DMS79 (cell line): ENCODE measurements at regions not wholly inside any gene's neighbourhood (a gene's known extent, or its start where the extent isn't known, plus 50 kb on each side); places are given as distances from the start of the nearest gene placed in this dataset.
A peak's percentile ranks its signal among the peaks of the same experiment; 100 is the strongest.
"Not testable (repeated sequence)": the region's sequence is repeated elsewhere in the genome, so short reads cannot be mapped to it uniquely, and the experiment has no call there.

Experiments used
- DNase-seq: peaks from one replicate; lab custom pipeline; 2025; lab: John Stamatoyannopoulos, UW

DNA sequence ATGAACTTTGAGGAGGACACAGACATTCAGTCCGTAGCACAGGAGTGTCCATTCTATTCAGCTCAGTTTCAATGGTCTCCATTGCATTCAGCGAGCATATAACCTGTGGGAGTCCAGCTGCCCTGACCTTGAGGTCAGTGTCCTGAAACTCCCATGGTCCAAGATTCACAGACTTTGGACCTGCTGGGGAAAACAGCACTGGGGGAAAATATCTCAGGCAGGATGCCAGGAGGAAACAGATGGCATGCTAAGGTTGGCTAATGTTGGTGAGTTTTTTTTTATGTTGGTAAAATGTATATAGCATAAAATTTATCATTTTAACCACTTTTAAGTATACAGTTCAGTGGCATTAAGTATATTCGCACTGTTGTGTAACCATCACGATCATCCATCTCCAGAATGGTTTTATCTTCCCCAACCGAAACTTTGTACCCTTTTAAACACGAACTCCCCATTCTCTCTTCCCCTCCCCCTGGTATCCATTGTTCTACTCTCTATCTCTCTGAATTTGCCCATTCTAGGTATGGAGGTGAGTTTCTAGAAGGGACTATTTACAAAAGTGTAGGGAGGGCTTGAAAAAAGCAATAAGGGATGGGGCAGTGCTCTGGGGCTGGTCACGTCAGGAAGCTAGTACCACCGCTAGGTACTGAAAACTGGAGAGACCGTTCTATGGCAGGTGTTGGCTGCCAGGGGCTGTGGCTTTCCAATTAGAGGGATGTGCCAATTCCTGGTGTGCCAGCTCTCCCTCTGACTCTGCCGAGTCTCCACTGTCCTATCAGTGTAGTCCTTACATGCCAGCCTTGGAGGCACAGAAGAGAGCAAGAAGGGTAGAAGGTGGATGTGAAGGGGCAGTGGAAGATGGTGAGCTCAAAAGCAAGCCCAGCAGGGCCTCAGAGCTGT is 85.3 kb downstream of the FOXD2 start:
- no peak for DNase-seq

DNA sequence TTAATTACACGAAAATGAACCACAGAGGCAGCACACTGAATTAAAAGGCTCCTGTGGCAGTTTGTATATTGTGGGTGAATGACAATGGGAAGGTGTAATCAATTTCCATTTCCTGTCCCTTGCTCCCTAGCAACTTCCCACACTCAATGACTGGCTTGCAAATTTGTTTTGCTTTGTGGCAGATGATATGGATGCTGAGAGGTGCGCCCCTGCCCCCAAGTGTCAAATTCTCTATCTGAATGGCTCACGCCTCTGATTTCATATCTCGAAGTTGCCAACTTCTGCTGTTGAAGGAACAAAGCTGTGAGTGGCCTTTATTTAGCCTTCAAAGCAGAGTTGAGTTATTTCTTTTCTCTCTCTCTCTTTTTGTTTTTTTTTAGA is 86.0 kb downstream of the FOXD2 start:
- DNase-seq, result no peak

DNA sequence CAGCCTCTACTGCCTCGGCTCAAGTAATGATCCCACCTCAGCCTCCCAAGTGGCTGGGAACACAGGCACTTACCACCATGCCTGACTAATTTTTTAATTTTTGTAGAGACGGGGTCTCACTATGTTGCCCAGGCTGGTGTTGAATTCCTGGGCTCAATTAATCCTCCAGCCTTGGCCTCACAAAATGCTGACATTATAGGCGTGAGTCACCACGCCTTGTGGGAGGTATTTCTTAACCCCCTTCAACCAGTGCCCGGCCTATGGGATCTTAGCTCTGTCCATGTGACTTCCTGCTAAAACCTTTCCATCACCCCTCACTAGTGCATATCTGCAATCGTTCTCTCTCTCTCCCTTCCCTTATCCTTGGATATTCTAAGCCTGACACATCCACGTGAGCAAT is 86.4 kb downstream of the FOXD2 start:
- no peak for DNase-seq

DNA sequence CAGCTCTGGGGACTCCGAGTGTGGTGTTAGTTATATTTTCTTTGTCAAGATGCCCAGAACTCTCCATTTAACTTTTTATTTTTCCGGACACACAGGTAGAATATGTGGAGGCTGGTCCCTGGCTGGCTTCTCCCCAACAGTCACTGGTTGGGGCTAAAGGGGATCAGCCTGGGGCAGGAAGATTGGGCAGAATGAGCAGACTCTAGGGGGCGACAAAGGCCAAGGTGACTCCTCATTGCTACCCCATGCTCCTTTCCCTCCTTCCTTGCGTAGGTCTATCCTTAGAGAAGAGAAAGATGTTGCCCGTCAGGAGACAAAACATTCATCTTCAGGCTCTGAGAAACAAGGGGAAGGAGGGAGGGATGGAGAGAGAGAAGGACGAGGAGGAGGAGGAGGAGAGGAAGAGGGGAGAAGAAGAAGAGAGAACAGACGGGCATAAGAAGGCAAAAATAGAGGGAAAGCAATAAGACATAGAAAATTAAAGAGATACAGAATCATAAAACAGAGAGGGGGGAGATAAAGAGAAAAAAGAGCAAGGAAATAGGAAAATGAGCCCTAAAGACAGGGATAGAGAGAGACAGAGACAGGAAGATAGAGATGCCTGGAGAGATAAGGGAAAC is 89.9 kb downstream of the FOXD2 start:
- DNase-seq, result no peak

DNA sequence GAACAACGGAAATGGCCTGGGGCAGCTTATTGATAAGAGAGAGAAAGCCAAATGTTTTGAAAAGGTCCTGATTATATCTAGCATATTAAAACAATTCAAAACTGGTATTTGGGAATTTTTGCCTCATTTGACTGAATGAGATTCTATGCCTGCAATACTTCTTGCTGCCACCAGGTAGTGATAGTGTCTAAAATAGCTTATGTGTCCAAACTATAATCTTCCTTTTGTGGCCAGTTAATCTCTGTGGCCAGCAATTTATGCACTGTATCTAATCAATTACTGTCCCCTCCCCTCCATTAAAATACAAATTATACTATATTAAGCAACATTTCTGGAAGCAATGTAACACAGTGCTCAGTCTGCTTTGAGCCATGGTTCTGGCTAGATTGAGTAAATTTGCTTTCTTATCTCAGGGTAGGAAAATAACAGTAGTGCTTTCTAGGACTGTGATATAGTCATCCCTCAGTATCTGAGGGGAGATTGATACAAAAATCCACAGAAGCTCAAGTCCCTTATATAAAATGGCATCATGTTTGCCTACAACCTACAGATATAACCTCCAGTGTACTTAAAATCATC is 91.8 kb downstream of the FOXD2 start:
- no peak for DNase-seq

DNA sequence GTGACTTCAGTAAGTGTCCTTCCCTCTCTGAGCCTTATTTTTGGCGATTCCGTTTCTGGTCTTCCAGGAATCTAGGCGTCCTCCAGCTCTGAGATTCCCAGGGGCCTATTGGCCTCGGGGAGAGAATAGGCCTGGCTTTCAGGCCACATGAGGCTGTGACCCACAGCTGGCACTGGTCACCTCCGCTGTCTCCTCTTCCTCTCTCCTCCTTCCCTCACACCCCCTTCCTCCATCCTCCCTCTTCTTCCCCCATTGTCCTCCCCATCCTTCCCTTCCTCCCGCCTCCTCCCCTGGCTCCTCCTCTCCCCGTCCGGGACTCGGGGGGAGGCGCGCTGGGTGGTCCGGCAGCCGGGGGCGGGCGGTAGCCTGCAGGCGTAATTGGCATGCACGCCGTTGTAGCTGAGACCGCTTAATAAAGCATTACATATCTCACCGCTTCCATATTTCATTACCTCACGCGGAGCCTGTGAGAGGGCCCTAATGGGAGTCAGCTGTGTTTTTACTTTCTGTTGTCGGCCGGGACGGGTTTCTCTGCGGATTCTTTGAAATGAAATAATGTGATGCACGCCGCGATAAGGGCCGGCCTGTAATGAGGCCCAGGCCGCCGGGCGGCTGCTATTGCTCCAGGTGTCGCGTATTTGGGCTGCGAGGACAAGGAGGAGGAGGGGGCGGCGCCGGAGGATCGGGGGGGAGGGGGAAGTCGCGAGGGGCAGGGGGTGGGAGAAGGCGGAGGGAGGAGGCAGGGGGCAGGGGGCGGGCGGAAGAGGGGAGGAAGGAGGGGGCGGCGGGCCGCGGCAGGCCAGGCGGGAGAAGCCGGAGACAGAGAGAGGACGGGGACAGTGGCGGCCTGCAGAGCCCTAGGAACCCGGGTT is 95.3 kb downstream of the FOXD2 start:
- peak; percentile 68 for DNase-seq

DNA sequence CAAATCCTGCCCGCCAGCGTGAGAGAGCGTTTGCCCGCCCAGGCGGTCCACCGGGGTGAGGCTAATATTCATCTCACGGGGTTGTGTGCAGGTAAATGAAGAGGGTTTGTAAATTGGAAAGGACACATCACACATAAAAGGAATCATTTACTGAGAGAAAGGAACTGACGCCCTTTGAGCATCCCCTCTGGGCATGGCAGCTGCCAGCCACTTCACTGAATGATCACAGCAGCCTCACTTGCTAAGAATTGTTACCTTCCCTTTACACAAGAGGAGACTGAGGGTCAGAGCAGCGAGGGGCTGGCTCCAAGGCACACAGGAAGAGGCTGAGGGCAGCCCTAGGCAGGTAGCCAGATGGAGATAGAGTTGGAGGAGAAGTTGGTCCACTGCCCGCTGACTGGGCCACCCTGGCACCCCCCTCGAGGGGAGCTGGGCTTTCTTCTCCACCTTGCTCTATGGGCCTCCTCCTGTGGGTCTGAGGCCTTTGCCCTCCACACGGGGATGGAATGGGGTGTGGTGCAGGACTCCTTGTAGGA is 96.0 kb downstream of the FOXD2 start:
- peak; percentile 45 for DNase-seq

DNA sequence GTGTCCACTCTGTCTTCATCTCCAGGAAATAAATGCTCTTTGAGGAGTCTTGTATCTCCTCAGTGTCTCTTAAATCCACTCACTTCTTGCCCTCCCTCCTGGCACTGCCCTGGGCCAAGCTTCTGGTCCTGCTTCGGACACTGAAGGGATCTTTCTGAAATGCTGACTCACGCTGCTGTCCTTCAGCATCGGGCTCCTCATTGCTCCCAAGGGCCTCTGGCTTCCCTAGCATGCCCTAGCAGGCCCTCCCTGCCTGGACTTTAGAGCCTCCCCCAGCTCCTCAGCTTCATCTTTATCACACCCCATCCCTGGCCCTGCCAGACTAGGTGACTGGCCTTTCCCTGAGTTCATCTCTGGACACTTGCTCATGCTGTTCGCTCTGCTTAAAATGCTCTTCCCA is 96.6 kb downstream of the FOXD2 start:
- no peak for DNase-seq

DNA sequence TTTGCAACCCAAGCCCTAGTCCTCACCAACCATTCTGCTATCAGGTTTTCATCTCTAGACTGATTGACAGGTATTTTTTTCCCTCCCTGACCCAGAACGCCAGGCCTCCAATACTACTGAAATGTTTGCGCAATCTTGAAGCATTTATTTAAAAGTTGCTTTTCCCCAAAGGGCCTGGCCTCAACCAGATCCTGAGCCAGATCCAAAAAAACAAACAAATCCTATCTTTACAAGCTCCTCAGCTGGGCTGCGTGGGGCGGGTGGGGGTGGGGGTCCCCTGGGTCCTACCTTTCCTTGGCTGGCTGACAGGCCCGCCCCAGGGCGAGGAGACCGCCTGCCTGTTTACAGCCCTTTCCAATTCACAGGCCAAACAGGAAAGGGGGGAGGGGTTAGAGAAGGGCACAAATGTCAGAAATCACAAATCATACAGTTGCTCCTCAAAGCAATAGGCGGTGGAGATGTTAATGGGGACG is 98.8 kb downstream of the FOXD2 start:
- no peak for DNase-seq

DNA sequence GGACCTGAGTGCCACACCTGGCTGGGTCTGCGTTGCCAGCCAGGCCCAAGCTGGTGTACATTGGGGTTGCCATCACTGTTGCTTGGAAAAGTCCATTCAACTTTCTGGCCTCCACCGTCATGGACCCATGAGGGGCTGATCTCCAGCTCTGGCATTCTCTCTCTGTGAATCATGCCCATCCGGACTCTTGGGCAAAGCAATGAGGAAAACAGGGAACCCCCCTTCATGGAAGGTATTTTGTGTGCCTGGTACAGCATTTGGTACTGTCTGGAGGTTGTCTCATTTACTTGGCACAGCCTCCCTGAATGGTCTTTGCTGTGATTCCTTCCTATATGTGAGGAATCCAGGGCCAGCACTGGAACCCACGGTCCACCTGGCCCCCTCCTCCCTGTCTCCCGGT is 99.4 kb downstream of the FOXD2 start:
- DNase-seq, result no peak

DNA sequence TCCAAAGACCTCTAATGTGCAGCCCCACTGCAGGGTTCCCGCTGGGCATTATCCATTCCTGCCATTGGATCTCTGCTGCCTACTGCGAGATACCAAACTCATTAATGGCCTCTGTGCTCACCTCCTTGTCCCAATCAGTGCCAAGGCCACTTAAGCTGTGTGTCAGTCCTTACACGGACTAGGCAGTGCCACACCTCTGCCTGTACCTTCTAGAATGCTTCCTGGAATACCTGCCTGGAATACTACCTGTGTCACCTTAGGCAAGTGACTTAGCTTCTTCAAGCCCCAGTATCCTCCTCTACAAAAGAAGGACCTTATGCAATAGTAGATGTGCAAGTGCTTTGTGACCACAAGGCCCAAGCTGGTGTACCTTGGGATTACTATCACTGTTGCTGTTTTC is 100.1 kb downstream of the FOXD2 start:
- no peak for DNase-seq

DNA sequence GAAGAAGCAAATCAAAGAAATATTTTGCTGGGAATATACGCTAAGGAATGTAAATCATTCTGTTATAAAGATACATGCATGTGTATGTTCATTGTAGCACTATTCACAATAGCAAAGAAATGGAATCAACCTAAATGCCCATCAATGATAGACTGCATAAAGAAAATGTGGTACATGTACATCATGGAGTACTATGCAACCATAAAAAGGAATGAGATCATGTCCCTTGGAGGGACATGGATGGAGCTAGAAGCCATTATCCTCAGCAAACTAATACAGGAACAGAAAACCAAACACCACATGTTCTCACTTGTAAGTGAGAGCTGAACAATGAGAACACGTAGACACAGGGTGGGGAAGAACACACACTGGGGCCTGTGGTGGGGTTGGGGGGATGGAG is 100.7 kb downstream of the FOXD2 start:
- not testable (repeated sequence) for DNase-seq

DNA sequence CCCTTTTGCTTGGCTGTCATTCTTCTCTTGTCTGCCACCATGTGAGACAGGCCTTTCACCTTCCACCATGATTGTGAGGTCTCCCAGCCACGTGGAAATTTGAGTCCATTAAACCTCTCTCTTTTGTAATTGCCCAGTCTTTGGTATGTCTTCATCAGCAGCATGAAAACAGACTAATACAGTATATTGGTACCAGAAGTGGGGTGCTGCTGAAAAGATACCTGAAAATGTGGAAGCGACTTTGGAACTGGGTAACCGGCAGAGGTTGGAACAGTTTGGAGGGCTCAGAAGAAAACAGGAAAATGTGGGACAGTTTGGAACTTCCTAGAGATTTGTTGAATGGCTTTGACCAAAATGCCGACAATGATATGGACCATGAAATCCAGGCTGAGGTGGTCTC is 103.9 kb downstream of the FOXD2 start:
- DNase-seq, result not testable (repeated sequence)

DNA sequence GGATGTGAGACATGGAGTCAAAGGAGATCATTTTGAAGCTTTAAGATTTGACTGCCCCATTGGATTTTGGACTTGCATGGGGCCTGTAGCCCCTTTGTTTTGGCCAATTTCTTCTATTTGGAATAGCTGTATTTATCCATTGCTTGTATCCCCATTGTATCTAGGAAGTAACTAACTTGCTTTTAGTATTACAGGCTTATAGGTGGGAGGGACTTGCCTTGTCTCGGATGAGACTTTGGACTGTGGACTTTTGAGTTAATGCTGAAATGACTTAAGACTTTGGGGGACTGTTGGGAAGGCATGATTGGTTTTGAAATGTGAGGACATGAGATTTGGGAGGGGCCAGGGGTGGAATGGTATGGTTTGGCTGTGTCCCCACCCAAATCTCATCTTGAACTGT is 105.2 kb downstream of the FOXD2 start:
- not testable (repeated sequence) for DNase-seq

DNA sequence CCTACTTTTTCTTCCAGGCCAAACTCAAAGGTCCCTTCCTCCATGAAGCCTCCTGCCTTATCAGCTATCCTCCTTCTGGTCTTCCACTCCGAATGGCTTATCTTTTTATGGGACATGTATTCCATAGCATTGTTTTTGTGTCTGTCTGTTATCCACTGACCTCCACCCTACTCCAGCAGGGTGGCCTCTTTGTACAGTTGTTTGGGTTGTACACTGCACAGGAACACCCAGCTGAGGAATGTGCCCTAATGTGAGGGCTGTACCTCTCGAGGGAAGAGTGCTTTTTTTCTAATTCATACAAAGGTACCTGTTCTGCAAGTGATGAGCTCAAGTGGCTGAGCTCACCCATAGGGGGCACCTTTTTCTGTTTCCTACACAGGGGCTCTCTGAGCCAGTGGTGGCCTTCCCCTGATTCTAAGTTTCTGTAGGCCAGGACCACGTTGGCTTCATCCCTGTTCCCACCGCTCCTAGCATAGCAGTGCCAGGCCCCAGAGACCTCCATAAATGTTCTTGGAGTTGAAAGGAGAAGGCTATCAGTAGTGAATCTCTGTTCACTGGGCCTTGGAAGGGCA is 108.2 kb downstream of the FOXD2 start:
- DNase-seq, result no peak

DNA sequence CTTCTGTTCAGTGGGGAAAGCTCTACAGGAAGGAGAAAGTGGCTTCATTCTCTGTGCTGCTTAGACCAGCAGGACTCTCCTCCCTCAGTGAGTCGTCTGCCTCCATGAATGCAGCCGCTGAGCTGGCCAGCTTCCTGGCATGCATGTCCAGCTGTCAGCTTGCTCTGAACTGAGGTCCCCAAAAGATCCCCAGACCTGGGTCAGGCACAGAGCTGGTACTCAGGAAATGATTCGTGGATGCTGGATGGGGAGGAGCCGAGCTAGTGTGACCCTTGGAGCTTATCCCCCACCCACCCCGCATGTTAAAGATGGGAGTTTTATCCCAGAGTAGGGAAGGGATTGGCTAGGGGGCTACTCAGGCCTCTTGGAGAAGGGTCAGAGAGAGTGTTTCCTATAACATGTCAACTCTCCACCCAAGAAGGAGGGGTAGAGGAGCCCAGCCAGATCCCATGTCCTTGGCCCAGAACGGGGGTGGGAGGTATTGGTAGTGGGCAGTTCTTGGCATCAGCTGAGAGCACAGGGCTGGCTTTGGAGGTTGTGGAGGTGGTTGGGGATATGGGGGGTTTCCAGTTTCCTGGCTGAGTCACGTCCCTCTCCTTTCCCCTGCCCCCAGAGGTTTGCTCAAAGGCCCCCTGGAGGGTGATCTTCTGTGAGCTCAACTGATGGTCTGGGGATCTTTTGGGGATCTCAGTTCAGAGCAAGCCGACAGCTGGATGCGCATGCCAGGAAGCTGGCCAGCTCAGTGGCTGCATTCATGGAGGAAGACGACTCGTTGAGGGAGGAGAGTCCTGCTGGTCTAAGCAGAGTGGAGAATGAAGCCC is 110.1 kb downstream of the FOXD2 start:
- no peak for DNase-seq

DNA sequence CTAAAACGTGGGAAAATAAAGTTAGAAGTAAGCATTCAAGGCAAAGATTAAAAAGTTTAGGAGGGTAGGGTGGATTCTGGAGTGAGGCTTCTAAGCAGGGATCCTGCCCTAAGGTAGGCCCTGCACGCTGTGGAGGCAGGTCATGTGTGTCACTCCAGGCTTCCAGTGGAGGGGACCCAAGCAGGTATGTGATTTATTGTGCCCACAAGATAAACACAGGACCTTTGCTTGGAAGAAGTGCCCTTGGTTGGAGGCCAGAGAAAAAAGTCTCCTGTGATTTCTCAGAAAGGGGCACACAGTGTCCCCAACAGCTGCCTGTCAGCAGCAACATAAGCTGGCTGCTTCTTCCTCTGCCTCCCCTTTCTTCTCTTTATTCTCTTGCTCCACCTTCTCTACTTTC is 110.8 kb downstream of the FOXD2 start:
- no peak for DNase-seq

DNA sequence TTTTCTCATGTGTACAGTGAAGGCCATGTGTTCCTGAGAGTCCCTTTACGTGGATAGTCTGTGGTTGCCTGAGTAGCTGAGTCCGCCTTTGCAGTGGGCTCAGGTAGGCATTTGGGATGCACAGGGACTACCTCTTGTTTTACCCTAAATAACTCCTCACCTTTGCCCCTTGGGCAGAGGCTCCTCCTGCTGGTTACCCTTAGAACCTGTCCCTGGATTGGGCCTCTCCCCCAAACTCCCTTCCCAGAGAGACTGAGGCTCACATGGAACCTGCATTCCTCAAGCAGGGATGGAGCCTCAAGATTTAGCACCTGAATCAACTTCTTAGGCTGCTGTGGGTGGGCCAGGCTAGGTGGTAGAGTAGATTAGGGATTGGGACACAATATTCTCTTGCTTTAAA is 111.7 kb downstream of the FOXD2 start:
- no peak for DNase-seq

DNA sequence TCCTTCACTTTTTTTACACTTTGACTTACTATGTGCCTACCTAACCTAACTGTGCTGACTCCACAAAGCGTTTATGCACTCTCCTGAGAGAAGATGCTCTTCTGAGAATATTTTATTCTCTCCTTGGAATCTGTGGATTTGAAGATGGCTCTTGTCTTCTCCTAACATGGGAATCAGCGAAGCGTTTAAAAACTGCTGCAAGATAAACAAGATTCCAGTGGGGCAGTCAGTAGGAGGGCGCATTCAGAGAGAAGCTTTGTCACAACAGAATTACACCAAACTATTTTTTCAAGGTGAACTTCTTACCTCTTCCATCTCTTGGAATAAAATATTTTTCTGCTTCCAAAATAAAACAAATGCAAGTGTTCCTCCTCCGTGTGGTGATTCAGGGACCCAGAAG is 113.1 kb downstream of the FOXD2 start:
- no peak for DNase-seq

DNA sequence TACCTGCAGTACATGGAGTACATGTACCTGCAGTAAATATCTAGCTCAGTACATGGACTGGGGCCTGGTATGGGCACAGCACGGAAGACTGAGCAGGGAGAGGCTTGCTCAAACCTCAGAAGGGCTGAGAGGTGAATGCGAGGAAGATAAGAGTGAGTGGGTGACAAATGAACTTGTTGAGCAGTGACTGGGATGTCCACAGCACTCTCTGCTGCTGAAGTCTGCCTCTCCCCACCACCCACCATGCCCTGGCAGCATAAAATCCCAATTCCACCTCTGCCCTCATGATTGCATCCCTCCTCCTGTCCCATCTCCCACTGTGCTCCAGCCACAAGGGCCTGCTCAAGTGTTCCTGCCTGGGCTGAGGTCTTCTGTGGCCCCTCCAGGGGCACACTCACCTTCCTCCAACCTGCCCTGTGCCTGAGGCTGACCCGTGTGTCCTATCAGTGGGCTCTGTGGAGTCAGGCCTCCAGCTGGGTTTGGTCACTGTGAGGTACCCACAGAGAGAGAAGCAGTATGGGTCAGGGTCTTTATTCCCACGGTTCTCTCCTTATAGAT is 114.2 kb downstream of the FOXD2 start:
- no peak for DNase-seq
